ENCODE measurements at regions not wholly inside any gene's neighbourhood (a gene's known extent, or its start where the extent isn't known, plus 50 kb on each side); places are given as distances from the start of the nearest gene placed in this dataset.

GRCh38 chr13:111519041-111519440 is 198.6 kb downstream of the TEX29 start:
- CTCF ChIA-PET: interaction anchor here (0.5 to 1.3 kb wide), 2 partner anchors 12 to 452 kb away, joined by 3 to 4 read pairs; no protein-coding TSS in a partner anchor
- ATAC-seq: no peak

GRCh38 chr13:111519490-111520170 is 199.2 kb downstream of the TEX29 start:
- no peak for ATAC-seq
- H3K27me3 Mint-ChIP-seq (ENCODE audit: low read depth): no peaks in the 10 kb centered on the region
- H3K9me3 Mint-ChIP-seq: no peaks in the 10 kb centered on the region
- H3K4me3 Mint-ChIP-seq: no peak overlapping the region
- H3K36me3 Mint-ChIP-seq: no peaks in the 10 kb centered on the region
- POLR2A ChIA-PET: no interaction called here
- CTCF ChIA-PET: no interaction called here
- DNase-seq (ENCODE audit: low spot score): no peak
- no peak overlapping the region for H3K27ac Mint-ChIP-seq
- TF ChIP-seq ATF6 (CRISPR knock-in tag; IDR thresholded peaks at IDR 0.05) (no peak), ESRRA (CRISPR knock-in tag; IDR thresholded peaks at IDR 0.05; ENCODE audit: borderline replicate concordance) (no peak), OVOL2 (CRISPR knock-in tag; IDR thresholded peaks at IDR 0.05; ENCODE audit: borderline replicate concordance) (no peak), IRF2 (CRISPR knock-in tag; IDR thresholded peaks at IDR 0.05; ENCODE audit: borderline replicate concordance, low read depth) (no peak)
- peaks cover 3% of the 10 kb centered on the region; the same call in 1 of the 2 replicates for H3K4me1 Mint-ChIP-seq

More at GRCh38 chr13:111519041-111519440, 198.6 kb downstream of the TEX29 start:
- Mint-ChIP-seq H3K4me1 (peaks cover 3% of the 10 kb centered on the region; the same call in 1 of the 2 replicates), H3K36me3 (no peaks in the 10 kb centered on the region), H3K27ac (no peak overlapping the region), H3K9me3 (no peaks in the 10 kb centered on the region), H3K4me3 (no peak overlapping the region), H3K27me3 (ENCODE audit: low read depth) (no peaks in the 10 kb centered on the region)
- POLR2A ChIA-PET: no interaction called here
- TF ChIP-seq ESRRA (CRISPR knock-in tag; IDR thresholded peaks at IDR 0.05; ENCODE audit: borderline replicate concordance): no peak
- TF ChIP-seq IRF2 (CRISPR knock-in tag; IDR thresholded peaks at IDR 0.05; ENCODE audit: borderline replicate concordance, low read depth): no peak
- TF ChIP-seq JAZF1 (CRISPR knock-in tag; IDR thresholded peaks at IDR 0.05): no peak
- TF ChIP-seq GRHL2 (CRISPR knock-in tag; IDR thresholded peaks at IDR 0.05; ENCODE audit: insufficient replicate concordance, severe bottlenecking): no peak
- no peak for TF ChIP-seq ZNF396 (CRISPR knock-in tag; IDR thresholded peaks at IDR 0.05; ENCODE audit: borderline replicate concordance)
- TF ChIP-seq ZNF532 (CRISPR knock-in tag; IDR thresholded peaks at IDR 0.05; ENCODE audit: borderline replicate concordance): no peak
- TF ChIP-seq TCF7 (CRISPR knock-in tag; IDR thresholded peaks at IDR 0.05; ENCODE audit: low read depth): no peak
- DNase-seq (ENCODE audit: low spot score): no peak

GRCh38 chr13:111521030-111521429 is 200.6 kb downstream of the TEX29 start:
- Mint-ChIP-seq H3K27ac (no peak overlapping the region), H3K9me3 (no peaks in the 10 kb centered on the region), H3K36me3 (no peaks in the 10 kb centered on the region), H3K4me3 (no peak overlapping the region), H3K27me3 (ENCODE audit: low read depth) (no peaks in the 10 kb centered on the region), H3K4me1 (peaks cover 3% of the 10 kb centered on the region; the same call in 1 of the 2 replicates)
- TF ChIP-seq MXD4 (CRISPR knock-in tag; IDR thresholded peaks at IDR 0.05; ENCODE audit: borderline replicate concordance) (no peak), ZNF512 (CRISPR knock-in tag; IDR thresholded peaks at IDR 0.05; ENCODE audit: borderline replicate concordance) (no peak), ZNF219 (CRISPR knock-in tag; IDR thresholded peaks at IDR 0.05; ENCODE audit: borderline replicate concordance) (no peak), IRF1 (CRISPR knock-in tag; IDR thresholded peaks at IDR 0.05) (no peak), E2F1 (CRISPR knock-in tag; IDR thresholded peaks at IDR 0.05) (no peak), NR2C2 (CRISPR knock-in tag; IDR thresholded peaks at IDR 0.05) (no peak), USF1 (CRISPR knock-in tag; IDR thresholded peaks at IDR 0.05) (no peak)
- ATAC-seq: no peak
- ChIA-PET CTCF (interaction anchor here (0.9 kb wide), 1 partner anchor 16 kb away, joined by 3 read pairs; no protein-coding TSS in a partner anchor), POLR2A (no interaction called here)
- DNase-seq (ENCODE audit: low spot score): no peak

Data from WTC11 (cell line).